Astrocyte (in vitro differentiated cells and primary cell): ENCODE measurements at regions not wholly inside any gene's neighbourhood (a gene's known extent, or its start where the extent isn't known, plus 50 kb on each side); places are given as distances from the start of the nearest gene placed in this dataset.
"Not testable (repeated sequence)": the region's sequence is repeated elsewhere in the genome, so short reads cannot be mapped to it uniquely, and the experiment has no call there.

Experiments
- CTCF ChIP-seq: IDR thresholded peaks from 2 replicates; pipeline ENCODE4 v1.5.1; 2011; ENCODE audit warnings: low read depth, mild to moderate bottlenecking, inconsistent platforms, low read length, moderate library complexity; ENCODE audit not compliant: insufficient read depth
- EZH2 ChIP-seq: IDR thresholded peaks from 2 replicates; pipeline ENCODE4 v1.6.1; 2012; ENCODE audit warnings: mild to moderate bottlenecking, low read length, inconsistent platforms; ENCODE audit not compliant: insufficient read depth

- TF ChIP-seq CTCF, EZH2: not testable (repeated sequence)
Observed at GRCh38 chr2:95663471-95664441, 72.0 kb downstream of the TRIM43 start.
